GM23338 (cell line): ENCODE measurements at regions not wholly inside any gene's neighbourhood (a gene's known extent, or its start where the extent isn't known, plus 50 kb on each side); places are given as distances from the start of the nearest gene placed in this dataset.

Experiments
- ATAC-seq: fragments of 200-7000 bp; cut with Tn5 transposase; 3 replicates; pipeline ENCODE4 v1.9.1; 2020
- DNase-seq: peaks from one replicate; pipeline ENCODE4 v3.0.0-alpha.2; 2015; ENCODE audit warnings: low spot score
- H2AFZ ChIP-seq: fragments of 200-600 bp; sonication (generic); 2 replicates; pipeline ENCODE4 v1.8.0; 2016; ENCODE audit warnings: antibody characterized with exemption, mild to moderate bottlenecking, moderate library complexity
- H3F3A ChIP-seq: fragments of 200-600 bp; sonication (generic); replicated peaks from 2 replicates; pipeline ENCODE4 v1.8.0; 2017; ENCODE audit warnings: antibody characterized with exemption, mixed run types, low read depth
- H3K27ac ChIP-seq: fragments of 200-600 bp; sonication (generic); 2 replicates; pipeline ENCODE4 v1.6.1; 2016; ENCODE audit warnings: low read depth
- H3K27me3 ChIP-seq: fragments of 200-600 bp; sonication (generic); 2 replicates; pipeline ENCODE4 v1.8.0; 2016; ENCODE audit warnings: mild to moderate bottlenecking, mixed run types, moderate library complexity; ENCODE audit not compliant: insufficient read depth
- H3K36me3 ChIP-seq: fragments of 200-600 bp; sonication (generic); 2 replicates; pipeline ENCODE4 v1.8.0; 2016; ENCODE audit warnings: mild to moderate bottlenecking; ENCODE audit not compliant: insufficient read depth
- H3K4me1 ChIP-seq: fragments of 200-600 bp; sonication (generic); 2 replicates; pipeline ENCODE4 v1.8.0; 2016; ENCODE audit warnings: mild to moderate bottlenecking, moderate library complexity; ENCODE audit not compliant: insufficient read depth
- H3K4me2 ChIP-seq: fragments of 200-600 bp; sonication (generic); 2 replicates; pipeline ENCODE4 v1.7.1; 2017; ENCODE audit warnings: mixed run types
- H3K4me3 ChIP-seq: fragments of 200-600 bp; sonication (generic); 2 replicates; pipeline ENCODE4 v1.6.1; 2016; ENCODE audit warnings: mixed run types
- H3K79me2 ChIP-seq: fragments of 200-600 bp; sonication (generic); replicated peaks from 2 replicates; pipeline ENCODE4 v1.8.0; 2017; ENCODE audit warnings: mild to moderate bottlenecking; ENCODE audit not compliant: insufficient read depth
- H3K9me2 ChIP-seq: fragments of 200-600 bp; sonication (generic); 2 replicates; pipeline ENCODE4 v1.8.0; 2017; ENCODE audit not compliant: insufficient read depth
- H4K20me1 ChIP-seq: fragments of 200-600 bp; sonication (generic); replicated peaks from 2 replicates; pipeline ENCODE4 v1.8.0; 2017; ENCODE audit warnings: mild to moderate bottlenecking; ENCODE audit not compliant: insufficient read depth
- H3K27ac Mint-ChIP-seq: 2 replicates; pipeline ENCODE4 v1.8.0; 2020; ENCODE audit warnings: inconsistent platforms, mild to moderate bottlenecking, moderate library complexity, mixed read lengths
- H3K27me3 Mint-ChIP-seq: 3 replicates; pipeline ENCODE4 v1.8.0; 2022; ENCODE audit warnings: low read depth, mild to moderate bottlenecking, moderate library complexity, mixed read lengths, inconsistent platforms; ENCODE audit not compliant: insufficient read depth, poor library complexity
- H3K36me3 Mint-ChIP-seq: 3 replicates; pipeline ENCODE4 v1.8.0; 2021; ENCODE audit warnings: low read depth, mild to moderate bottlenecking, inconsistent platforms, moderate library complexity, mixed read lengths
- H3K4me1 Mint-ChIP-seq: 3 replicates; pipeline ENCODE4 v1.8.0; 2020; ENCODE audit warnings: mild to moderate bottlenecking, inconsistent platforms, mixed read lengths
- H3K4me3 Mint-ChIP-seq: 3 replicates; pipeline ENCODE4 v1.8.0; 2021; ENCODE audit warnings: moderate library complexity, mild to moderate bottlenecking, inconsistent platforms, mixed read lengths
- H3K9me3 Mint-ChIP-seq: 3 replicates; pipeline ENCODE4 v1.8.0; 2020; ENCODE audit warnings: moderate library complexity, mild to moderate bottlenecking, inconsistent platforms, mixed read lengths
- CREB1 ChIP-seq: fragments of 250-450 bp; sonication (Bioruptor Pico); IDR thresholded peaks from 2 replicates; pipeline ENCODE4 v1.5.0; 2020; ENCODE audit warnings: low read depth, mild to moderate bottlenecking, moderate library complexity
- CTCF ChIP-seq, 2 experiments: fragments of 200-600 bp in 1 of 2; sonication (generic) in 1 of 2; conservative IDR thresholded peaks; 2 replicates each; pipeline versions ENCODE4 v1.5.1 to v1.6.1; 2016 to 2017; ENCODE audit warnings: antibody characterized with exemption in 2 of 2, low read depth in 2 of 2, mild to moderate bottlenecking in 2 of 2, moderate library complexity in 1 of 2
- ETS1 ChIP-seq: IDR thresholded peaks from 2 replicates; pipeline ENCODE4 v1.6.1; 2016; ENCODE audit warnings: antibody characterized with exemption
- EZH2phosphoT487 ChIP-seq: fragments of 200-600 bp; sonication (generic); IDR thresholded peaks from one replicate; pipeline ENCODE4 v1.8.1; 2018; ENCODE audit warnings: antibody characterized with exemption; ENCODE audit not compliant: unreplicated experiment
- JUNB ChIP-seq: IDR thresholded peaks from one replicate; pipeline ENCODE4 v1.6.1; 2016; ENCODE audit warnings: antibody characterized with exemption; ENCODE audit not compliant: unreplicated experiment
- NANOG ChIP-seq: IDR thresholded peaks from 2 replicates; pipeline ENCODE4 v1.6.1; 2016; ENCODE audit warnings: antibody characterized with exemption, borderline replicate concordance
- POLR2AphosphoS5 ChIP-seq: IDR thresholded peaks from 2 replicates; pipeline ENCODE4 v1.6.1; 2016; ENCODE audit warnings: antibody characterized with exemption, low read depth
- REST ChIP-seq: IDR thresholded peaks from one replicate; pipeline ENCODE4 v1.6.1; 2018; ENCODE audit warnings: antibody characterized with exemption; ENCODE audit not compliant: unreplicated experiment
- STAT1 ChIP-seq: IDR thresholded peaks from one replicate; pipeline ENCODE4 v1.6.1; 2016; ENCODE audit warnings: antibody characterized with exemption; ENCODE audit not compliant: unreplicated experiment
- ZNF114 ChIP-seq: fragments of 250-450 bp; sonication (Bioruptor Pico); IDR thresholded peaks from 2 replicates; pipeline ENCODE4 v1.5.0; 2020; ENCODE audit warnings: mild to moderate bottlenecking, moderate library complexity
- ZNF331 ChIP-seq: fragments of 250-450 bp; sonication (Bioruptor Pico); IDR thresholded peaks from 2 replicates; pipeline ENCODE4 v1.5.0; 2020; ENCODE audit warnings: low read depth, mild to moderate bottlenecking, moderate library complexity
- ZNF462 ChIP-seq: fragments of 250-450 bp; sonication (Bioruptor Pico); IDR thresholded peaks from 2 replicates; pipeline ENCODE4 v1.5.0; 2020; ENCODE audit warnings: mild to moderate bottlenecking, moderate library complexity

- TF ChIP-seq ZNF114, result no peak
- no peak for TF ChIP-seq EZH2phosphoT487
- TF ChIP-seq POLR2AphosphoS5, result no peak
These were observed 158.6 kb upstream of the MLN start (continued) for GRCh38 chr6:33962246-33963027.

- Histone ChIP-seq H3K9me2 (no peaks in the 10 kb centered on the region), H3K27me3 (no peaks in the 10 kb centered on the region), H3K27ac (no peak overlapping the region), H3K79me2 (no peaks in the 10 kb centered on the region), H3K4me2 (no peak overlapping the region), H3K4me1 (peaks cover 13% of the 10 kb centered on the region), H3K36me3 (no peaks in the 10 kb centered on the region), H2AFZ (no peak overlapping the region), H4K20me1 (no peaks in the 10 kb centered on the region), H3F3A (no peaks in the 10 kb centered on the region), H3K4me3 (no peak overlapping the region)
- peaks cover 4% of the 10 kb centered on the region; the same call in 1 of the 3 replicates for H3K9me3 Mint-ChIP-seq
- no peak for TF ChIP-seq ZNF462
- no peak for TF ChIP-seq REST
- TF ChIP-seq CREB1 (CRISPR knock-in tag), result no peak
- no peak for TF ChIP-seq EZH2phosphoT487
- no peak for TF ChIP-seq STAT1
- TF ChIP-seq NANOG, result no peak
- TF ChIP-seq ZNF114, result no peak
- no peak for TF ChIP-seq ETS1
- TF ChIP-seq ZNF331 (CRISPR knock-in tag), result no peak
- TF ChIP-seq CTCF (conservative IDR thresholded peaks at IDR 0.05; ENCODE audit: low read depth in 2 of 2), result no peak
- no peak for TF ChIP-seq JUNB
- H3K27me3 Mint-ChIP-seq, result peaks cover 13% of the 10 kb centered on the region
- ATAC-seq (no peak), DNase-seq (no peak)
- H3K4me3 Mint-ChIP-seq, result no peak overlapping the region
- H3K4me1 Mint-ChIP-seq, result peaks cover 20% of the 10 kb centered on the region
- no peak overlapping the region for H3K27ac Mint-ChIP-seq
- H3K36me3 Mint-ChIP-seq, result no peaks in the 10 kb centered on the region
These were observed 157.9 kb upstream of the MLN start for GRCh38 chr6:33961691-33962090.
